Suprapubic skin (tissue), 4 donors: ENCODE measurements at regions not wholly inside any gene's neighbourhood (a gene's known extent, or its start where the extent isn't known, plus 50 kb on each side); places are given as distances from the start of the nearest gene placed in this dataset.

ENCODE experiments used
- DNase-seq, 2 donors: peaks; one replicate each; pipeline ENCODE4 v3.0.0-alpha.2; 2019; ENCODE audit warnings: low spot score in 2 of 2
- H3K27ac ChIP-seq: fragments of 200-600 bp; sonication (generic); one replicate; pipeline ENCODE4 v1.5.1; 2019
- H3K27me3 ChIP-seq: fragments of 200-600 bp; sonication (generic); one replicate; pipeline ENCODE4 v1.5.1; 2019
- H3K36me3 ChIP-seq: fragments of 200-600 bp; sonication (generic); one replicate; pipeline ENCODE4 v1.5.1; 2019
- H3K4me1 ChIP-seq: fragments of 200-600 bp; sonication (generic); one replicate; pipeline ENCODE4 v1.5.1; 2019
- H3K4me3 ChIP-seq: fragments of 200-600 bp; sonication (generic); one replicate; pipeline ENCODE4 v1.5.1; 2019; ENCODE audit warnings: mild to moderate bottlenecking
- H3K9me3 ChIP-seq: fragments of 200-600 bp; sonication (generic); one replicate; pipeline ENCODE4 v1.5.1; 2019
- CTCF ChIP-seq, 2 donors: fragments of 200-600 bp in 1 of 2; fragments of 450-650 bp in 1 of 2; sonication (generic) in 1 of 2; IDR thresholded peaks; one replicate each; pipeline ENCODE4 v1.5.1; 2016 to 2019; ENCODE audit warnings: antibody characterized with exemption in 2 of 2, mild to moderate bottlenecking in 1 of 2, moderate library complexity in 1 of 2
- EP300 ChIP-seq: sonication (generic); formaldehyde crosslinking; IDR thresholded peaks from one replicate; pipeline ENCODE4 v1.6.1; 2017; ENCODE audit warnings: antibody characterized with exemption
- POLR2A ChIP-seq, 2 donors: fragments of 450-650 bp; IDR thresholded peaks; one replicate each; pipeline ENCODE4 v1.6.1; 2017; ENCODE audit warnings: antibody characterized with exemption in 2 of 2, mild to moderate bottlenecking in 2 of 2, moderate library complexity in 2 of 2
- POLR2AphosphoS5 ChIP-seq, 3 donors: sonication (generic); formaldehyde crosslinking; IDR thresholded peaks; one replicate each; pipeline ENCODE4 v1.6.1; 2017; ENCODE audit warnings: antibody characterized with exemption in 3 of 3
- WGBS: methylation state at CpG from one replicate; pipeline ENCODE4 v1.1.5; 2018; 5-methylcytosine and 5-hydroxymethylcytosine counted together

DNA sequence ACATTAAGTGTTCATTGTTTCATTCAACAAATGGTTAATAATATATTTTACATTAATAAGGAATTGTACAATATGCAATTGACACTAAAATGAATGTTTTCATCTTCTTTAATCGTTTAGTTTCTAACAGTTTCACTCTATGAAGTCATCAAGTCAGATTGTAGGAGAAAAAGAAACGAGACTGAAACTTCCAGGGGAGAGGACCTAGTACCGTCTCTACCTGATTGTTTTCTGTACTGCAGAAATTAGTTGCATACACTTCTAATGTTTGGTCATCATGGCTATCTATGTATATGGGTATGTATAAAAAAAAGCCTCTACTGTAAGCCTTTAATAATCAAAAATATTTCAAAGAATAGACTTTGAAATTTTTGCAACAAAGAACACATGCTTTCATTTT lies 1350.9 kb downstream of the ARAP2 start:
- WGBS: 77% methylated on average over 3 of the region's 3 CpGs
- no peak for TF ChIP-seq POLR2A (IDR thresholded peaks at IDR 0.05)
- no peak for TF ChIP-seq EP300
- TF ChIP-seq POLR2AphosphoS5 (IDR thresholded peaks at IDR 0.05): no peak
- no peak for TF ChIP-seq CTCF (IDR thresholded peaks at IDR 0.05)
- Histone ChIP-seq H3K4me1 (no peaks in the 10 kb centered on the region), H3K4me3 (no peak overlapping the region), H3K36me3 (no peaks in the 10 kb centered on the region), H3K27me3 (no peaks in the 10 kb centered on the region), H3K27ac (no peak overlapping the region), H3K9me3 (no peaks in the 10 kb centered on the region)
- no peak for DNase-seq

DNA sequence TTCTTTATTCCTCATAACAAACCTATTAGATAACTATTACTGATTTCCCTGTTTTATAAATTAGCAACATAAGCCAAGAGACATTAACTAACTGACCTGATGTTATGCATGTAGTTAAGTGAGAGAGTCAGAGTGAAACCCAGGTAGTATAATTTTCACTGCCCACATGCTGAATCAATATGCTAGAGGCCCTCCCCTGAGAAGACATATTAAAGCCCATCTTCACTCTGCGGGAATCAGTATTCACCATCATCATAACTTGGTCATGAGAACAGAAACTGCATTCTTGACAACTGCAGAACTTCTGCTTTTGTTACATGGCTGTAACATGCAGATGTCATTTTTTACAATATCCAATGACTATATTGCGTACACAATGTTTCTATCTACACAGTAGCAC lies 1324.3 kb downstream of the ARAP2 start:
- TF ChIP-seq CTCF (IDR thresholded peaks at IDR 0.05) (no peak), EP300 (no peak), POLR2A (IDR thresholded peaks at IDR 0.05) (no peak), POLR2AphosphoS5 (IDR thresholded peaks at IDR 0.05) (no peak)
- H3K27ac ChIP-seq: no peak overlapping the region
- H3K9me3 ChIP-seq: no peaks in the 10 kb centered on the region
- no peak overlapping the region for H3K4me3 ChIP-seq
- DNase-seq: no peak
- 98% methylated on average over 2 of the region's 2 CpGs for WGBS
- no peaks in the 10 kb centered on the region for H3K4me1 ChIP-seq
- no peaks in the 10 kb centered on the region for H3K27me3 ChIP-seq
- no peaks in the 10 kb centered on the region for H3K36me3 ChIP-seq

DNA sequence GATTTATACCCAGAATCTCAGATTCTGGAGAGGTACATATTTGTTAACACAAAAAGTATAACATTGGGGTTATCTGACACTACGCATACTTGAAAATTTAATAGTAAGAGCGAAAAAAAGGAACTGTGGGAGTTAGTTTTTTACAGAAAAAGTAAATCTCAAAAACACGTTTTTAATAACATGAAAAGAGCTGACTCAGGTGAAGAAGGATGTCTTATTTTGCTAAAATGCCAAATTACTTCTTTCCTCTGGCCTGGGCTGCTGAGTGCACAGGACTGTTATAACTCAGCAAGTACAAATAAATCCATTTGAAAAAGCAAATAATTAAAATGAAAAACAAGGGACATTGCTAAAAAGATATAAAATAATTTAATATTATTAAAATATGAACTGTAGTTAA lies 1322.9 kb downstream of the ARAP2 start:
- DNase-seq: no peak
- no peak overlapping the region for H3K27ac ChIP-seq
- H3K4me3 ChIP-seq: no peak overlapping the region
- H3K27me3 ChIP-seq: no peaks in the 10 kb centered on the region
- TF ChIP-seq EP300: no peak
- TF ChIP-seq POLR2AphosphoS5 (IDR thresholded peaks at IDR 0.05): no peak
- no peak for TF ChIP-seq CTCF (IDR thresholded peaks at IDR 0.05)
- TF ChIP-seq POLR2A (IDR thresholded peaks at IDR 0.05): no peak
- H3K36me3 ChIP-seq: no peaks in the 10 kb centered on the region
- no peaks in the 10 kb centered on the region for H3K9me3 ChIP-seq
- WGBS: 75% methylated on average over 3 of the region's 3 CpGs
- H3K4me1 ChIP-seq: no peaks in the 10 kb centered on the region

GRCh38 chr4:34922325-34922724 lies 1322.0 kb downstream of the ARAP2 start:
- WGBS: 86% methylated on average over 2 of the region's 2 CpGs
- H3K27ac ChIP-seq: no peak overlapping the region

GRCh38 chr4:34932591-34932990 lies 1311.7 kb downstream of the ARAP2 start:
- DNase-seq: no peak
- Histone ChIP-seq H3K9me3 (no peaks in the 10 kb centered on the region), H3K36me3 (no peaks in the 10 kb centered on the region), H3K4me1 (no peaks in the 10 kb centered on the region), H3K4me3 (no peak overlapping the region), H3K27me3 (no peaks in the 10 kb centered on the region), H3K27ac (no peak overlapping the region)
- TF ChIP-seq CTCF (IDR thresholded peaks at IDR 0.05) (no peak), POLR2AphosphoS5 (IDR thresholded peaks at IDR 0.05) (no peak), POLR2A (IDR thresholded peaks at IDR 0.05) (no peak), EP300 (no peak)
- WGBS: 49% methylated on average over 5 of the region's 5 CpGs

More at GRCh38 chr4:34922325-34922724, 1322.0 kb downstream of the ARAP2 start:
- Histone ChIP-seq H3K4me3 (no peak overlapping the region), H3K9me3 (no peaks in the 10 kb centered on the region), H3K36me3 (no peaks in the 10 kb centered on the region), H3K27me3 (no peaks in the 10 kb centered on the region), H3K4me1 (no peaks in the 10 kb centered on the region)
- TF ChIP-seq POLR2AphosphoS5 (IDR thresholded peaks at IDR 0.05) (no peak), CTCF (IDR thresholded peaks at IDR 0.05) (no peak), EP300 (no peak), POLR2A (IDR thresholded peaks at IDR 0.05) (no peak)
- no peak for DNase-seq
